ENCODE measurements at regions not wholly inside any gene's neighbourhood (a gene's known extent, or its start where the extent isn't known, plus 50 kb on each side); places are given as distances from the start of the nearest gene placed in this dataset.

GRCh38 chrX:125765347-125765746, 400.7 kb downstream of the DCAF12L2 start:
- TF ChIP-seq CTCF (conservative IDR thresholded peaks at IDR 0.05 in 1 of 2, IDR thresholded peaks at IDR 0.05 in 1 of 2; ENCODE audit: extremely low read depth in 1 of 2, insufficient read depth in 1 of 2, low read depth in 1 of 2, low read length in 2 of 2) (no peak), EZH2 (IDR thresholded peaks at IDR 0.05; ENCODE audit: borderline replicate concordance, low read length) (no peak)

All from mammary epithelial cell (primary cell).